Endothelial cell of umbilical vein (primary cell): ENCODE measurements at regions not wholly inside any gene's neighbourhood (a gene's known extent, or its start where the extent isn't known, plus 50 kb on each side); places are given as distances from the start of the nearest gene placed in this dataset.
"Not testable (repeated sequence)": the region's sequence is repeated elsewhere in the genome, so short reads cannot be mapped to it uniquely, and the experiment has no call there.

Experiments used
- BruUV-seq: library from RNA; stranded (reverse); fragments of 400-500 nt; replicated peaks from 2 replicates; lab custom pipeline; 2021; lab: Mats Ljungman, UMichigan
- CTCF ChIA-PET: fragments of 300-600, 350-600 bp; sonication (Branson Sonifier 250); formaldehyde crosslinking; loops from one replicate; lab custom pipeline; 2021; ENCODE audit warnings: antibody characterized with exemption, inconsistent platforms; lab: Charles Lee
- POLR2A ChIA-PET: fragments of 300-600, 350-600 bp; sonication (Branson Sonifier 250); formaldehyde crosslinking; loops from one replicate; lab custom pipeline; 2021; ENCODE audit warnings: antibody characterized with exemption, inconsistent platforms; lab: Charles Lee
- DNase-seq: peaks from one replicate; pipeline ENCODE4 v3.0.0-alpha.2; 2011; ENCODE audit warnings: low read depth, low spot score
- FAIRE-seq: peaks from 2 replicates; lab custom pipeline; 2011; peaks lifted over from hg19 to GRCh38; lab: Jason Lieb, UNC
- H2AFZ ChIP-seq: 2 replicates; pipeline ENCODE4 v1.6.0; 2012; ENCODE audit warnings: low read depth, low read length, control low read depth, inconsistent platforms
- H3K27ac ChIP-seq: 2 replicates; pipeline ENCODE4 v1.5.1; 2011; ENCODE audit warnings: low read depth, mild to moderate bottlenecking, control low read depth, low read length, moderate library complexity; ENCODE audit not compliant: insufficient read depth
- H3K27me3 ChIP-seq, 2 experiments: 2 replicates each; pipeline versions ENCODE4 v1.6.0 to v1.6.1; 2011; ENCODE audit warnings: low read length in 2 of 2, mixed read lengths in 1 of 2; ENCODE audit not compliant: control insufficient read depth in 2 of 2, insufficient read depth in 2 of 2
- H3K36me3 ChIP-seq, 2 experiments: 2 replicates in 1 of 2; 3 replicates in 1 of 2; pipeline ENCODE4 v1.5.1; 2011; ENCODE audit warnings: low read length in 2 of 2, mild to moderate bottlenecking in 1 of 2, moderate library complexity in 1 of 2; ENCODE audit not compliant: control insufficient read depth in 2 of 2, insufficient read depth in 2 of 2; ENCODE audit errors: extremely low read depth in 1 of 2
- H3K4me1 ChIP-seq: 3 replicates; pipeline ENCODE4 v1.5.1; 2011; ENCODE audit warnings: mild to moderate bottlenecking, low read length; ENCODE audit not compliant: control insufficient read depth, insufficient read depth; ENCODE audit errors: extremely low read depth
- H3K4me2 ChIP-seq: 2 replicates; pipeline ENCODE4 v1.6.1; 2011; ENCODE audit warnings: low read length, control low read depth, mixed read lengths; ENCODE audit not compliant: insufficient read depth
- H3K4me3 ChIP-seq, 3 experiments: fragments of 200-600 bp in 1 of 3; sonication (generic), shearing (Covaris generic) in 1 of 3; replicated peaks in 1 of 3; 2 replicates each; pipeline ENCODE4 v1.5.1; 2011 to 2016; ENCODE audit warnings: control low read depth in 3 of 3, low read length in 3 of 3, mild to moderate bottlenecking in 2 of 3, inconsistent platforms in 1 of 3, low read depth in 1 of 3, moderate library complexity in 1 of 3; ENCODE audit not compliant: insufficient read depth in 1 of 3
- H3K79me2 ChIP-seq: 2 replicates; pipeline ENCODE4 v1.6.0; 2012; ENCODE audit warnings: low read length, inconsistent platforms; ENCODE audit not compliant: control insufficient read depth, insufficient read depth
- H3K9ac ChIP-seq: replicated peaks from 2 replicates; pipeline ENCODE3; 2011; ENCODE audit warnings: low read length, control low read depth; ENCODE audit not compliant: insufficient read depth; ENCODE audit errors: extremely low read depth
- H3K9me1 ChIP-seq: replicated peaks from 3 replicates; pipeline ENCODE4 v1.6.0; 2011; ENCODE audit warnings: mild to moderate bottlenecking, low read length; ENCODE audit not compliant: control insufficient read depth, insufficient read depth; ENCODE audit errors: extremely low read depth
- H3K9me3 ChIP-seq: replicated peaks from 2 replicates; pipeline ENCODE4 v1.5.1; 2012; ENCODE audit warnings: low read length, inconsistent platforms; ENCODE audit not compliant: control insufficient read depth, insufficient read depth
- H4K20me1 ChIP-seq: replicated peaks from 2 replicates; pipeline ENCODE3; 2011; ENCODE audit warnings: mild to moderate bottlenecking, low read length; ENCODE audit not compliant: control insufficient read depth, insufficient read depth; ENCODE audit errors: extremely low read depth
- dilution Hi-C: fragments of 300-500 bp; cut with MboI; formaldehyde crosslinking; loops from one replicate; pipeline ENCODE4 v1.15.0; 2019; ENCODE audit warnings: low sequenced_read_pairs; ENCODE audit not compliant: extremely low pct_ligation_motif_present
- intact Hi-C: fragments of 100-400 bp; cut with micrococcal nuclease; formaldehyde crosslinking; loops from one replicate; pipeline ENCODE4 v1.10.0; 2022

GRCh38 chr22:23451452-23452230, 128.4 kb downstream of the IGLL1 start:
- H2AFZ ChIP-seq, POLR2A ChIA-PET, H3K9me3 ChIP-seq, dilution Hi-C loops, H3K9me1 ChIP-seq, H3K4me3 ChIP-seq, H3K36me3 ChIP-seq, H3K27ac ChIP-seq, H3K79me2 ChIP-seq, H3K27me3 ChIP-seq, DNase-seq, FAIRE-seq, H3K4me1 ChIP-seq, H3K4me2 ChIP-seq, CTCF ChIA-PET, H3K9ac ChIP-seq, BruUV-seq, H4K20me1 ChIP-seq, intact Hi-C loops: not testable (repeated sequence)

GRCh38 chr22:23450821-23451220, 129.3 kb downstream of the IGLL1 start:
- FAIRE-seq, H3K4me2 ChIP-seq, H3K4me1 ChIP-seq, H4K20me1 ChIP-seq, H3K36me3 ChIP-seq, H3K9me3 ChIP-seq, dilution Hi-C loops, H3K27me3 ChIP-seq, H3K27ac ChIP-seq, H3K79me2 ChIP-seq, BruUV-seq, POLR2A ChIA-PET, CTCF ChIA-PET, H3K9me1 ChIP-seq, H3K9ac ChIP-seq, DNase-seq, H3K4me3 ChIP-seq, intact Hi-C loops, H2AFZ ChIP-seq: not testable (repeated sequence)
